ENCODE measurements at regions not wholly inside any gene's neighbourhood (a gene's known extent, or its start where the extent isn't known, plus 50 kb on each side); places are given as distances from the start of the nearest gene placed in this dataset.

- no peak for TF ChIP-seq CTCF (IDR thresholded peaks at IDR 0.05)
- TF ChIP-seq POLR2A (IDR thresholded peaks at IDR 0.05): no peak
These were observed 178.8 kb downstream of the REEP3 start for GRCh38 chr10:63699785-63700613.

Measured in body of pancreas (tissue), 4 donors.